ENCODE measurements at regions not wholly inside any gene's neighbourhood (a gene's known extent, or its start where the extent isn't known, plus 50 kb on each side); places are given as distances from the start of the nearest gene placed in this dataset.

- no peak for TF ChIP-seq EZH2 (IDR thresholded peaks at IDR 0.05; ENCODE audit: low read length)
- no peak for TF ChIP-seq CTCF (optimal IDR thresholded peaks at IDR 0.05 in 1 of 3, IDR thresholded peaks at IDR 0.05 in 1 of 3, conservative IDR thresholded peaks at IDR 0.05 in 1 of 3; ENCODE audit: extremely low read depth in 1 of 3, insufficient read depth in 2 of 3, low read length in 3 of 3)
These were observed 653.8 kb downstream of the MMUT start for GRCh38 chr6:48809245-48809644.

Measured in keratinocyte (primary cell).